ENCODE measurements at regions not wholly inside any gene's neighbourhood (a gene's known extent, or its start where the extent isn't known, plus 50 kb on each side); places are given as distances from the start of the nearest gene placed in this dataset.

GRCh38 chr12:24424376-24424775, 474.9 kb upstream of the SOX5 start (continued):
- TF ChIP-seq MAZ (IDR thresholded peaks at IDR 0.05; ENCODE audit: borderline replicate concordance, low read depth, low read length) (no peak), MXI1 (IDR thresholded peaks at IDR 0.05; ENCODE audit: borderline replicate concordance, low read depth, low read length) (no peak)

GRCh38 chr12:24423611-24424010, 474.1 kb upstream of the SOX5 start:
- no peak overlapping the region for H3K4ac ChIP-seq (ENCODE audit: low read depth, low read length)
- dilution Hi-C loops (cut with HindIII; ENCODE audit: low sequenced_read_pairs, unreplicated experiment) = no loop called here
- H4K20me1 ChIP-seq (ENCODE audit: insufficient read depth, low read length) = peaks cover 3% of the 10 kb centered on the region; the same call in 1 of the 2 replicates
- no TSS peak for BruUV-seq (replicated peaks)
- H3K4me1 ChIP-seq (ENCODE audit: control insufficient read depth, insufficient read depth, low read length) = peaks cover 8% of the 10 kb centered on the region
- H3K27ac ChIP-seq (ENCODE audit: insufficient read depth, low read length) = no peak overlapping the region
- no peak overlapping the region for H3K14ac ChIP-seq (replicated peaks; ENCODE audit: low read depth, low read length)
- WGBS, 2 experiments (ENCODE audit: extremely low coverage in 2 of 2, insufficient read length in 1 of 2) = 100% methylated on average over 1 of the region's 4 CpGs; no CpG with 5 or more reads in 1 of the 2 experiments
- POLR2A ChIA-PET (ENCODE audit: unreplicated experiment) = no interaction called here
- ATAC-seq (ENCODE audit: low read depth) (no peak), DNase-seq (no peak)
- H3K27me3 ChIP-seq (ENCODE audit: control insufficient read depth, insufficient read depth, low read length) = no peaks in the 10 kb centered on the region
- peaks cover 3% of the 10 kb centered on the region for H3K9me1 ChIP-seq (ENCODE audit: insufficient read depth, low read length)
- H4K5ac ChIP-seq (ENCODE audit: low read depth, low read length) = no peak overlapping the region
- in situ Hi-C loops (cut with MboI; ENCODE audit: low sequenced_read_pairs) = no loop called here
- CTCF ChIA-PET = interaction anchor here (1.3 kb wide), 1 partner anchor 18 kb away, joined by 3 read pairs; no protein-coding TSS in a partner anchor
- no peak overlapping the region for H2BK20ac ChIP-seq (ENCODE audit: low read depth, low read length)
- H3K79me1 ChIP-seq (ENCODE audit: low read depth in 1 of 2, low read length in 2 of 2) = peaks cover 15 to 17% of the 10 kb centered on the region in 2 experiments
- H4K91ac ChIP-seq (ENCODE audit: insufficient read depth, low read depth, low read length) = no peak overlapping the region
- intact Hi-C loops (cut with micrococcal nuclease) = no loop called here
- no peak overlapping the region for H2BK15ac ChIP-seq (ENCODE audit: low read depth, low read length)
- H3K56ac ChIP-seq (ENCODE audit: extremely low read depth, insufficient read depth, low read length) = no peak overlapping the region
- H2AK9ac ChIP-seq (replicated peaks; ENCODE audit: low read depth, low read length, poor library complexity) = no peak overlapping the region
- TF ChIP-seq MAZ (IDR thresholded peaks at IDR 0.05; ENCODE audit: borderline replicate concordance, low read depth, low read length) (no peak), CEBPB (IDR thresholded peaks at IDR 0.05; ENCODE audit: low read depth, low read length) (no peak), MXI1 (IDR thresholded peaks at IDR 0.05; ENCODE audit: borderline replicate concordance, low read depth, low read length) (no peak), NFE2L2 (IDR thresholded peaks at IDR 0.05; ENCODE audit: low read depth, low read length) (no peak), RFX5 (IDR thresholded peaks at IDR 0.05; ENCODE audit: low read depth, low read length) (no peak), RCOR1 (IDR thresholded peaks at IDR 0.05; ENCODE audit: insufficient replicate concordance, low read length) (no peak), CHD1 (IDR thresholded peaks at IDR 0.05; ENCODE audit: low read depth, low read length) (no peak), CTCF (conservative IDR thresholded peaks at IDR 0.05; ENCODE audit: low read depth, low read length) (no peak), ELK1 (IDR thresholded peaks at IDR 0.05; ENCODE audit: borderline replicate concordance, low read depth, low read length) (no peak), POLR2A (IDR thresholded peaks at IDR 0.05; ENCODE audit: low read depth, low read length) (no peak), SMC3 (IDR thresholded peaks at IDR 0.05; ENCODE audit: low read depth, low read length) (no peak), MAFK (IDR thresholded peaks at IDR 0.05; ENCODE audit: low read depth, low read length) (no peak), FOS (IDR thresholded peaks at IDR 0.05; ENCODE audit: low read depth, low read length) (no peak), BHLHE40 (IDR thresholded peaks at IDR 0.05; ENCODE audit: low read depth, low read length) (no peak)
- no peak overlapping the region for H2BK5ac ChIP-seq (ENCODE audit: low read depth, low read length, poor library complexity, severe bottlenecking)
- H3K23ac ChIP-seq (ENCODE audit: low read depth, low read length) = no peak overlapping the region
- no peaks in the 10 kb centered on the region for H3K9me3 ChIP-seq (ENCODE audit: control insufficient read depth, insufficient read depth, low read length)
- no peak overlapping the region for H4K8ac ChIP-seq (ENCODE audit: low read depth in 2 of 2, low read length in 2 of 2)
- no peak overlapping the region for H2AK5ac ChIP-seq (ENCODE audit: low read depth, low read length)
- H2AFZ ChIP-seq (replicated peaks; ENCODE audit: low read length, poor library complexity) = no peak overlapping the region
- no peak overlapping the region for H3K4me3 ChIP-seq (ENCODE audit: insufficient read depth, low read depth, low read length)
- no peak overlapping the region for H3K18ac ChIP-seq (ENCODE audit: low read depth, low read length)
- no peak overlapping the region for H3K4me2 ChIP-seq (ENCODE audit: low read depth, low read length)
- no peak overlapping the region for H2BK120ac ChIP-seq (ENCODE audit: low read depth, low read length)
- H3K36me3 ChIP-seq (ENCODE audit: control insufficient read depth, insufficient read depth, low read length) = no peaks in the 10 kb centered on the region
- no peak overlapping the region for H3K9ac ChIP-seq (ENCODE audit: low read depth, low read length)

Measured in IMR-90 (cell line).